ENCODE measurements at regions not wholly inside any gene's neighbourhood (a gene's known extent, or its start where the extent isn't known, plus 50 kb on each side); places are given as distances from the start of the nearest gene placed in this dataset.

DNA sequence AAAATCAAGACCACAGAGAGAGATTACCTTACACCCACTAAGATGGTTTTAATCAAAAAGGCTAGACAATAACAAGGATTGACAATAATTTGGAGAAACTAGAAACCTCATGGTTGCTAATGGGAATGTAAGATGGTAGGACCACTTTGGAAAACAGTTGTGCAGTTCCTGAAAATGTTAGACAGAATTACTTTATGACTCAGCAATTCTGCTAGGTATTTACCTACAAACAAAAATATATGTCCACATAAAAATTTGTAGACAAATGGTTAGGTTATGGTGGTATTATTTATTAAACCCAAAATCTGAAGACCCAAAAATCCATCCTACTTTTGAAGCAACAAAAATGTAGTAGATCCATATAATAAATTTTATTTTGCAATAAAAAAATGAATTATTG is 1027.0 kb upstream of the ADGRL3 start:
- H3K27me3 Mint-ChIP-seq, result no peaks in the 10 kb centered on the region
- H3K9me3 Mint-ChIP-seq, result peaks cover 10% of the 10 kb centered on the region
- no peaks in the 10 kb centered on the region for H3K36me3 Mint-ChIP-seq (ENCODE audit: low read depth)
- no peak overlapping the region for H3K4me3 Mint-ChIP-seq
- H3K27ac Mint-ChIP-seq, result no peak overlapping the region
- no peak for ATAC-seq (replicated peaks)
- no peaks in the 10 kb centered on the region for H3K4me1 Mint-ChIP-seq

GRCh38 chr4:60173718-60174117 is 1026.4 kb upstream of the ADGRL3 start:
- Mint-ChIP-seq H3K27me3 (no peaks in the 10 kb centered on the region), H3K4me3 (no peak overlapping the region), H3K27ac (no peak overlapping the region), H3K4me1 (no peaks in the 10 kb centered on the region), H3K36me3 (ENCODE audit: low read depth) (no peaks in the 10 kb centered on the region), H3K9me3 (peaks cover 8% of the 10 kb centered on the region)
- ATAC-seq (replicated peaks), result no peak

DNA sequence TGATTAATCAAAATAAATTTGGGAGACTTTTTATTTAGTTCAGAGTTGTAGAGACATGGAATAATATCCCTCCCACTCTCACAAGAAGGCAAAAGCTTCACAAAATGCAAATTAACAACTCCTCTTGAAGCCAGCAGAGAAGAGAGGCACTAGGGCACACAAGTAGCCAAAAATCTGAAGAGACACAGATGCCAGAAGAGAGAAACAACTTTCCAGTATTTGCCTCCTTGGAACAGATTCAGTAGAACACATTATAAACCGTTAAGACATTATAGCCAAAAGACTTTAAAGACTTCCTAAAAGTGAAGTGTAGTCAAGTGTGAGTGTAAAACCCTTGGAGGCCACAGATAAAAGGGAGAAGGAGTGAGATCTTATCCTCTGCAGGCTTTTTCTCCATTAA is 1024.9 kb upstream of the ADGRL3 start:
- no peak for ATAC-seq (replicated peaks)
- H3K36me3 Mint-ChIP-seq (ENCODE audit: low read depth), result no peaks in the 10 kb centered on the region
- H3K9me3 Mint-ChIP-seq, result peaks cover 8% of the 10 kb centered on the region
- no peaks in the 10 kb centered on the region for H3K4me1 Mint-ChIP-seq
- no peak overlapping the region for H3K4me3 Mint-ChIP-seq
- no peak overlapping the region for H3K27ac Mint-ChIP-seq
- H3K27me3 Mint-ChIP-seq, result no peaks in the 10 kb centered on the region

- Mint-ChIP-seq H3K27ac (no peak overlapping the region), H3K9me3 (peaks cover 3% of the 10 kb centered on the region), H3K4me1 (no peaks in the 10 kb centered on the region), H3K27me3 (no peaks in the 10 kb centered on the region), H3K36me3 (ENCODE audit: low read depth) (no peaks in the 10 kb centered on the region), H3K4me3 (no peak overlapping the region)
- ATAC-seq (replicated peaks), result no peak
These were observed 1012.7 kb upstream of the ADGRL3 start for GRCh38 chr4:60187428-60187827.

DNA sequence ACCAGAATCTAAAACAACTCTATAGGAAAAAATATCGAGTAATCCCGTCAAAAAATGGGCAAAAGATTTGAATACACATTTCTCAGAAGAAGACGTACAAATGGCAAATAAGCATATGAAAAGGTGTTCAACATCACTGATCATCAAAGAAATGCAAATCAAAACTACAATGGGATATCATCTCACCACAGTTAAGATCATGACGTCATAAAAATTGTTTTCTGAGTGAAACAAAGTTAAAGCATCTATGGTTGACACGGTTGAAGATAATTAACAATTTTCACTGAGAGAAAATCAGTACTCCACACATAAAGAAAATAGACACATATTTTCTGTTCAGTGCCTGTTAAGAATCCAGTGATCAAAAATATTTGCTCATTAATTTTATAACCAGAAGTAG is 1010.8 kb upstream of the ADGRL3 start:
- Mint-ChIP-seq H3K9me3 (peaks cover 3% of the 10 kb centered on the region), H3K27me3 (no peaks in the 10 kb centered on the region), H3K27ac (no peak overlapping the region), H3K4me1 (no peaks in the 10 kb centered on the region), H3K4me3 (no peak overlapping the region), H3K36me3 (ENCODE audit: low read depth) (no peaks in the 10 kb centered on the region)
- ATAC-seq (replicated peaks), result no peak

DNA sequence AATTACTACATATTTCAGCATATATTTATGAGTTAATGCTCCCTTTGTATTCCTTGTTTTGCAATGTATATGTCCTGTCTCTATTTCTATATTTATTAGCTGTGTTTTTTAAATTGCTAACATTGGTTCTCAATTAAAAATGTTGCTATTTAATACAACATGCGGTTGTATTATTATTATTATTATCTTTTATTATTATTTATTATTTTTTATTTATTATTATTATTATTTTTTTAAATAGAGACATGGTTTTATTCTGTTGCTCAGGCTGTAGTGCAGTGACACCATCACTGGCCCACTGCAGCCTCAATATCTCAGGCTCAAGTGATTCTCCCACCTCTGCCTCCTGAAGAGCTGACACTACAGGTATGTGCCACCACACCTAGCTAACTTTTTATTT is 1005.9 kb upstream of the ADGRL3 start:
- Mint-ChIP-seq H3K27me3 (no peaks in the 10 kb centered on the region), H3K36me3 (ENCODE audit: low read depth) (no peaks in the 10 kb centered on the region), H3K9me3 (peaks cover 3% of the 10 kb centered on the region), H3K4me1 (no peaks in the 10 kb centered on the region), H3K27ac (no peak overlapping the region), H3K4me3 (no peak overlapping the region)
- no peak for ATAC-seq (replicated peaks)

- Mint-ChIP-seq H3K36me3 (ENCODE audit: low read depth) (no peaks in the 10 kb centered on the region), H3K4me3 (no peak overlapping the region), H3K27me3 (no peaks in the 10 kb centered on the region), H3K9me3 (peaks cover 3% of the 10 kb centered on the region), H3K4me1 (no peaks in the 10 kb centered on the region), H3K27ac (no peak overlapping the region)
- ATAC-seq (replicated peaks), result no peak
These were observed 1004.9 kb upstream of the ADGRL3 start for GRCh38 chr4:60195256-60195655.

GRCh38 chr4:60201052-60201673 is 999.0 kb upstream of the ADGRL3 start:
- no peaks in the 10 kb centered on the region for H3K4me1 Mint-ChIP-seq
- H3K36me3 Mint-ChIP-seq (ENCODE audit: low read depth), result no peaks in the 10 kb centered on the region
- H3K27ac Mint-ChIP-seq, result no peak overlapping the region
- no peak overlapping the region for H3K4me3 Mint-ChIP-seq
- ATAC-seq (replicated peaks), result no peak
- no peaks in the 10 kb centered on the region for H3K9me3 Mint-ChIP-seq
- no peaks in the 10 kb centered on the region for H3K27me3 Mint-ChIP-seq

- Mint-ChIP-seq H3K36me3 (ENCODE audit: low read depth) (no peaks in the 10 kb centered on the region), H3K27me3 (no peaks in the 10 kb centered on the region), H3K4me1 (no peaks in the 10 kb centered on the region), H3K4me3 (no peak overlapping the region), H3K9me3 (peaks cover 6% of the 10 kb centered on the region), H3K27ac (no peak overlapping the region)
- ATAC-seq (replicated peaks), result no peak
These were observed 990.5 kb upstream of the ADGRL3 start for GRCh38 chr4:60209588-60209987.

GRCh38 chr4:60215906-60216305 is 984.2 kb upstream of the ADGRL3 start:
- no peak overlapping the region for H3K4me3 Mint-ChIP-seq
- ATAC-seq (replicated peaks), result no peak
- H3K27me3 Mint-ChIP-seq, result no peaks in the 10 kb centered on the region
- H3K36me3 Mint-ChIP-seq (ENCODE audit: low read depth), result no peaks in the 10 kb centered on the region
- H3K27ac Mint-ChIP-seq, result no peak overlapping the region
- H3K9me3 Mint-ChIP-seq, result no peaks in the 10 kb centered on the region
- no peaks in the 10 kb centered on the region for H3K4me1 Mint-ChIP-seq

- Mint-ChIP-seq H3K4me1 (no peaks in the 10 kb centered on the region), H3K9me3 (no peaks in the 10 kb centered on the region), H3K27ac (no peak overlapping the region), H3K4me3 (no peak overlapping the region), H3K27me3 (no peaks in the 10 kb centered on the region), H3K36me3 (ENCODE audit: low read depth) (no peaks in the 10 kb centered on the region)
- no peak for ATAC-seq (replicated peaks)
These were observed 983.4 kb upstream of the ADGRL3 start for GRCh38 chr4:60216752-60217151.

- H3K4me3 Mint-ChIP-seq, result no peak overlapping the region
- peaks cover 5% of the 10 kb centered on the region for H3K9me3 Mint-ChIP-seq
- no peaks in the 10 kb centered on the region for H3K27me3 Mint-ChIP-seq
- H3K27ac Mint-ChIP-seq, result no peak overlapping the region
- ATAC-seq (replicated peaks), result no peak
- H3K36me3 Mint-ChIP-seq (ENCODE audit: low read depth), result no peaks in the 10 kb centered on the region
- no peaks in the 10 kb centered on the region for H3K4me1 Mint-ChIP-seq
These were observed 978.3 kb upstream of the ADGRL3 start for GRCh38 chr4:60221866-60222265.

- H3K27me3 Mint-ChIP-seq, result no peaks in the 10 kb centered on the region
- no peak overlapping the region for H3K27ac Mint-ChIP-seq
- no peak overlapping the region for H3K4me3 Mint-ChIP-seq
- H3K9me3 Mint-ChIP-seq, result peaks cover 8% of the 10 kb centered on the region
- no peaks in the 10 kb centered on the region for H3K36me3 Mint-ChIP-seq (ENCODE audit: low read depth)
- no peaks in the 10 kb centered on the region for H3K4me1 Mint-ChIP-seq
- ATAC-seq (replicated peaks), result no peak
These were observed 976.8 kb upstream of the ADGRL3 start for GRCh38 chr4:60223208-60223923.

GRCh38 chr4:60241866-60242265 is 958.3 kb upstream of the ADGRL3 start:
- Mint-ChIP-seq H3K27me3 (no peaks in the 10 kb centered on the region), H3K36me3 (ENCODE audit: low read depth) (no peaks in the 10 kb centered on the region), H3K27ac (no peak overlapping the region), H3K9me3 (peaks cover 12% of the 10 kb centered on the region), H3K4me1 (no peaks in the 10 kb centered on the region), H3K4me3 (no peak overlapping the region)
- ATAC-seq (replicated peaks), result no peak

GRCh38 chr4:60249784-60250183 is 950.3 kb upstream of the ADGRL3 start:
- H3K36me3 Mint-ChIP-seq (ENCODE audit: low read depth), result no peaks in the 10 kb centered on the region
- peaks cover 12% of the 10 kb centered on the region for H3K9me3 Mint-ChIP-seq
- no peak overlapping the region for H3K4me3 Mint-ChIP-seq
- no peak for ATAC-seq (replicated peaks)
- no peaks in the 10 kb centered on the region for H3K4me1 Mint-ChIP-seq
- no peaks in the 10 kb centered on the region for H3K27me3 Mint-ChIP-seq
- H3K27ac Mint-ChIP-seq, result no peak overlapping the region
